Smooth muscle cell (in vitro differentiated cells): ENCODE measurements at regions not wholly inside any gene's neighbourhood (a gene's known extent, or its start where the extent isn't known, plus 50 kb on each side); places are given as distances from the start of the nearest gene placed in this dataset.
A peak's percentile ranks its signal among the peaks of the same experiment; 100 is the strongest.

Experiments used
- DNase-seq: peaks from one replicate; lab custom pipeline; 2025; ENCODE audit not compliant: unreplicated experiment; lab: John Stamatoyannopoulos, UW
- H2AFZ ChIP-seq: fragments of 200-600 bp; sonication (generic); 2 replicates; pipeline ENCODE4 v1.6.0; 2016; ENCODE audit warnings: antibody characterized with exemption, low read depth, mild to moderate bottlenecking
- H3F3A ChIP-seq: fragments of 200-600 bp; sonication (generic); 2 replicates; pipeline ENCODE4 v1.6.0; 2017; ENCODE audit warnings: antibody characterized with exemption, low read depth
- H3K27ac ChIP-seq: fragments of 200-600 bp; sonication (generic); 2 replicates; pipeline ENCODE4 v1.5.1; 2016; ENCODE audit warnings: low read depth, mild to moderate bottlenecking
- H3K27me3 ChIP-seq: fragments of 200-600 bp; sonication (generic); 2 replicates; pipeline ENCODE4 v1.6.1; 2016; ENCODE audit warnings: low read depth, mild to moderate bottlenecking
- H3K36me3 ChIP-seq: fragments of 200-600 bp; sonication (generic); 2 replicates; pipeline ENCODE4 v1.5.1; 2016; ENCODE audit warnings: low read depth
- H3K4me1 ChIP-seq: fragments of 200-600 bp; sonication (generic); 2 replicates; pipeline ENCODE4 v1.5.1; 2016; ENCODE audit warnings: low read depth
- H3K4me2 ChIP-seq: fragments of 200-600 bp; sonication (generic); 2 replicates; pipeline ENCODE4 v1.6.0; 2016; ENCODE audit warnings: mild to moderate bottlenecking
- H3K4me3 ChIP-seq: fragments of 200-600 bp; sonication (generic); 2 replicates; pipeline ENCODE4 v1.5.1; 2016; ENCODE audit warnings: mild to moderate bottlenecking
- H3K79me2 ChIP-seq: fragments of 200-600 bp; sonication (generic); 2 replicates; pipeline ENCODE4 v1.6.0; 2016; ENCODE audit warnings: low read depth, mild to moderate bottlenecking
- H3K9ac ChIP-seq: fragments of 200-600 bp; sonication (generic); 2 replicates; pipeline ENCODE4 v1.6.0; 2016; ENCODE audit warnings: low read depth
- H3K9me3 ChIP-seq: fragments of 200-600 bp; sonication (generic); replicated peaks from 2 replicates; pipeline ENCODE4 v1.5.1; 2016; ENCODE audit warnings: low read depth
- H4K20me1 ChIP-seq: fragments of 200-600 bp; sonication (generic); 2 replicates; pipeline ENCODE4 v1.6.0; 2016; ENCODE audit warnings: low read depth
- whole genome bisulfite sequencing: methylation state at CpG from one replicate; pipeline ENCODE4 v1.1.7; 2016; ENCODE audit warnings: low lambda C conversion rate; 5-methylcytosine and 5-hydroxymethylcytosine counted together
- TF ChIP-seq, protein P1 (sequence below): fragments of 200-600 bp; sonication (generic); IDR thresholded peaks from 2 replicates; pipeline ENCODE4 v1.5.1; 2017; ENCODE audit warnings: borderline replicate concordance, mild to moderate bottlenecking, antibody characterized with exemption; ENCODE audit not compliant: insufficient read depth, poor library complexity, severe bottlenecking

DNA sequence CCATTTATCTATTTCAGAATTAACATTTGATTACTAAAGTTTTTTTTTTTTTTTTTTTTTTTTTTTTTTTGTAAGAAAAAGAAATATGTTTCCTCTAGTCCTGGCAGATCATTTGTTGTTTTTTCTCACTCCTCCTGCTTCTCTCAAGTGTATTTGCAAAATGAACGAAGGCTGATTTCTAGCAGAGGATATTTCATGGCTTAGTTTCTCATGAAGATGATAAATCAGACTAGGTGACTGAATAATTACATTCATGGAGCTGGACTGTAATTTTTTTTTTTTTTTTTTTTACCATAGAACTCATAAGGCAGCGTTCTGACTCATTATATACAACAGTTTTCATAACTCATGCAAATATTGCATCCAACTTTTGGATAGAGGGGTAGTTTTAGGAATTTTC is 332.5 kb upstream of the SEMA6D start:
- H3K4me2 ChIP-seq, result peak overlapping the region; percentile 67
- H3K9ac ChIP-seq, result no peak overlapping the region
- 78% methylated on average over 2 of the region's 2 CpGs for WGBS
- no peak for DNase-seq
- no peak overlapping the region for H2AFZ ChIP-seq
- H3K4me3 ChIP-seq, result no peak overlapping the region
- no peaks in the 10 kb centered on the region for H4K20me1 ChIP-seq
- no peaks in the 10 kb centered on the region for H3K36me3 ChIP-seq
- no peaks in the 10 kb centered on the region for H3K79me2 ChIP-seq
- peak overlapping the region; percentile 74 for H3K27ac ChIP-seq
- TF ChIP-seq, protein P1, sequence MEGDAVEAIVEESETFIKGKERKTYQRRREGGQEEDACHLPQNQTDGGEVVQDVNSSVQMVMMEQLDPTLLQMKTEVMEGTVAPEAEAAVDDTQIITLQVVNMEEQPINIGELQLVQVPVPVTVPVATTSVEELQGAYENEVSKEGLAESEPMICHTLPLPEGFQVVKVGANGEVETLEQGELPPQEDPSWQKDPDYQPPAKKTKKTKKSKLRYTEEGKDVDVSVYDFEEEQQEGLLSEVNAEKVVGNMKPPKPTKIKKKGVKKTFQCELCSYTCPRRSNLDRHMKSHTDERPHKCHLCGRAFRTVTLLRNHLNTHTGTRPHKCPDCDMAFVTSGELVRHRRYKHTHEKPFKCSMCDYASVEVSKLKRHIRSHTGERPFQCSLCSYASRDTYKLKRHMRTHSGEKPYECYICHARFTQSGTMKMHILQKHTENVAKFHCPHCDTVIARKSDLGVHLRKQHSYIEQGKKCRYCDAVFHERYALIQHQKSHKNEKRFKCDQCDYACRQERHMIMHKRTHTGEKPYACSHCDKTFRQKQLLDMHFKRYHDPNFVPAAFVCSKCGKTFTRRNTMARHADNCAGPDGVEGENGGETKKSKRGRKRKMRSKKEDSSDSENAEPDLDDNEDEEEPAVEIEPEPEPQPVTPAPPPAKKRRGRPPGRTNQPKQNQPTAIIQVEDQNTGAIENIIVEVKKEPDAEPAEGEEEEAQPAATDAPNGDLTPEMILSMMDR, result no peak
- H3K27me3 ChIP-seq, result no peaks in the 10 kb centered on the region
- no peaks in the 10 kb centered on the region for H3K9me3 ChIP-seq
- H3F3A ChIP-seq, result peaks cover 11% of the 10 kb centered on the region
- H3K4me1 ChIP-seq, result peaks cover 15% of the 10 kb centered on the region

DNA sequence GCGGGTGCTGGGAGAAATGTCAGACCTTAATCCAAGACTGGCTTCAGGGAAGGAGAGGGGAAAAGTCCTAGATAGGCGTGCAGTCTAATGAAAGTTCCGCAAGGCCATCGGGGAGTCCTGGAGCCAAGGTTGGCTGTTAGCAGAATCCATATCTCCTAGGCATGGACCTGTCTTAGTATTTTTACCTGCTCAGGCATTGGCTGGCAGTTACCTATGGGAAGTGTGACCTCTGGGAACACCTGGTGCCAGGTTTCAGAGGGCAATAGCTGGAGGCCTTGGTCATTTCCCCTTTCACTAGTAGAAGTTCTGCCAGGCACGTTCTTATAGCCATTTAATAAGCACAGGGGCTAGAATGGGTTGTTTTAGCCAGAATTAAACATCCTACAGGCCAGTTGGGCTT is 330.8 kb upstream of the SEMA6D start:
- Histone ChIP-seq H3K27me3 (no peaks in the 10 kb centered on the region), H3K27ac (no peak overlapping the region), H3K79me2 (no peaks in the 10 kb centered on the region), H3K36me3 (no peaks in the 10 kb centered on the region), H3K9ac (no peak overlapping the region), H3F3A (peaks cover 11% of the 10 kb centered on the region), H3K4me1 (peaks cover 15% of the 10 kb centered on the region), H4K20me1 (no peaks in the 10 kb centered on the region), H2AFZ (no peak overlapping the region), H3K4me3 (no peak overlapping the region), H3K4me2 (no peak overlapping the region), H3K9me3 (no peaks in the 10 kb centered on the region)
- DNase-seq, result no peak
- TF ChIP-seq, protein P1, result no peak
- WGBS, result 96% methylated on average over 5 of the region's 5 CpGs

DNA sequence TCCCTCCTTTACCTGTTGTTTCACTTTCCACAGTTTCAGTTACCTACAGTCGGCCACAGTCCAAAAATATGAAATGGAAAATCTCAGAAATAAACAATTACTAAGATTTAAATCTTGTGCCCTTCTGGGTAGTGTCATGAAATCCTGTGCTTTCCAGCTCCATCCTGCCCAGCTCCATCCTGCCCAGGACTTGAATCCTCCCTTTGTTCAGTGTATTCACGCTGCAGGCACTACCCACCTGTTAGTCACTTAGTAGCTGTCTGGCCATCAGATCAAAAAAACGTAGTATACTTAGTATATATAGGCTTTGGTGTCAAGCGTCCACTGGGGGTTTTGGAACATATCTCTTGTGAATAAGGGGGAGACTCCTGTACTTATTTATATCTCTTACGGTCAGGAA is 329.0 kb upstream of the SEMA6D start:
- no peaks in the 10 kb centered on the region for H3K27me3 ChIP-seq
- DNase-seq, result no peak
- no peak overlapping the region for H3K4me3 ChIP-seq
- H3K79me2 ChIP-seq, result no peaks in the 10 kb centered on the region
- no peak overlapping the region for H3K4me2 ChIP-seq
- H4K20me1 ChIP-seq, result no peaks in the 10 kb centered on the region
- H2AFZ ChIP-seq, result no peak overlapping the region
- peaks cover 7% of the 10 kb centered on the region for H3F3A ChIP-seq
- WGBS, result 79% methylated on average over 5 of the region's 5 CpGs
- H3K36me3 ChIP-seq, result no peaks in the 10 kb centered on the region
- H3K9me3 ChIP-seq, result no peaks in the 10 kb centered on the region
- TF ChIP-seq, protein P1, result no peak
- no peak overlapping the region for H3K27ac ChIP-seq
- H3K9ac ChIP-seq, result no peak overlapping the region
- H3K4me1 ChIP-seq, result peaks cover 15% of the 10 kb centered on the region

DNA sequence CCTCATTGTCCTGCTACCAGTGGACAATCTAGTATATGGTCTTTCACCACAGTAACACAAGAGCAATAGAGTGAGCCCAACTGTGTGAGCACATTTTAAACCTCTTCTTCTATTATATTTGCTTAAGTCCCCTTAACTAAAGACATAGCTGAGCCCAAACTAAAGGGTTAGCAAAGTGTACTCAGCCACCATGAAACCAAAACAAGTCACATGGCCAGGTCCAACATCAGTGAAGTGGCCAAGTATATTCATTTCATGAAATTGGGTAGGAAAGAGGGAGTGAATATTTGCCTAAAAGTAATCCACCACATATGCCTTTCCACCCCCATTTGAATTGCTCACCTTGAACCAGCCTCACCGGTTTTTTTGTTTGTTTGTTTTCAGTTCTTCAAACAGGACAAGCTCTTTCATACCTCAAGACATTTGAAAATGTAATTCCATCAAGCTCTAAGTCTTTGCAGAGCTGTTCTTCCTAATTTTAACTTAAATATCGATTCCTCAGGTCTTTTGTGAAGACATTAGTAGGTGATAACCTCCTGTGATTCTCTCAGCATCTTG is 327.0 kb upstream of the SEMA6D start:
- H3K79me2 ChIP-seq, result no peaks in the 10 kb centered on the region
- 84% methylated on average over 2 of the region's 2 CpGs for WGBS
- H3K27me3 ChIP-seq, result no peaks in the 10 kb centered on the region
- DNase-seq, result no peak
- H3K27ac ChIP-seq, result no peak overlapping the region
- H3K4me3 ChIP-seq, result no peak overlapping the region
- H3F3A ChIP-seq, result no peaks in the 10 kb centered on the region
- no peaks in the 10 kb centered on the region for H4K20me1 ChIP-seq
- H3K4me2 ChIP-seq, result no peak overlapping the region
- H3K9ac ChIP-seq, result no peak overlapping the region
- TF ChIP-seq, protein P1, result no peak
- H3K36me3 ChIP-seq, result no peaks in the 10 kb centered on the region
- no peaks in the 10 kb centered on the region for H3K9me3 ChIP-seq
- no peak overlapping the region for H2AFZ ChIP-seq
- peaks cover 12% of the 10 kb centered on the region for H3K4me1 ChIP-seq
